ENCODE measurements at regions not wholly inside any gene's neighbourhood (a gene's known extent, or its start where the extent isn't known, plus 50 kb on each side); places are given as distances from the start of the nearest gene placed in this dataset.

- CTCF ChIA-PET: no interaction called here
Measured at GRCh38 chr4:151960449-151961230, 199.8 kb upstream of the GATB start.

GRCh38 chr4:151957153-151957552, 196.3 kb upstream of the GATB start:
- CTCF ChIA-PET: no interaction called here
- DNase-seq (ENCODE audit: low spot score): no peak
- H3K27ac ChIP-seq: no peak overlapping the region
- POLR2A ChIA-PET (ENCODE audit: low non-redundant PET): no interaction called here
- TF ChIP-seq CTCF (conservative IDR thresholded peaks at IDR 0.05; ENCODE audit: low read depth): no peak

More at GRCh38 chr4:151960449-151961230, 199.8 kb upstream of the GATB start:
- no peak for DNase-seq (ENCODE audit: low spot score)
- H3K27ac ChIP-seq: no peak overlapping the region
- POLR2A ChIA-PET (ENCODE audit: low non-redundant PET): no interaction called here
- TF ChIP-seq CTCF (conservative IDR thresholded peaks at IDR 0.05; ENCODE audit: low read depth): no peak

- H3K27ac ChIP-seq: no peak overlapping the region
- POLR2A ChIA-PET (ENCODE audit: low non-redundant PET): no interaction called here
- no peak for DNase-seq (ENCODE audit: low spot score)
- no peak for TF ChIP-seq CTCF (conservative IDR thresholded peaks at IDR 0.05; ENCODE audit: low read depth)
- CTCF ChIA-PET: interaction anchor here (0.7 kb wide), 1 partner anchor 431 kb away, joined by 3 read pairs; no protein-coding TSS in a partner anchor
Measured at GRCh38 chr4:151955721-151956380, 195.0 kb upstream of the GATB start.

GRCh38 chr4:151953795-151954372, 193.1 kb upstream of the GATB start:
- H3K27ac ChIP-seq: no peak overlapping the region
- POLR2A ChIA-PET (ENCODE audit: low non-redundant PET): no interaction called here
- no peak for DNase-seq (ENCODE audit: low spot score)
- no peak for TF ChIP-seq CTCF (conservative IDR thresholded peaks at IDR 0.05; ENCODE audit: low read depth)
- CTCF ChIA-PET: no interaction called here

GRCh38 chr4:151953312-151953711, 192.5 kb upstream of the GATB start:
- no peak for TF ChIP-seq CTCF (conservative IDR thresholded peaks at IDR 0.05; ENCODE audit: low read depth)
- ChIA-PET POLR2A (ENCODE audit: low non-redundant PET) (no interaction called here), CTCF (no interaction called here)
- DNase-seq (ENCODE audit: low spot score): no peak
- H3K27ac ChIP-seq: no peak overlapping the region

- ChIA-PET POLR2A (ENCODE audit: low non-redundant PET) (no interaction called here), CTCF (no interaction called here)
- no peak for DNase-seq (ENCODE audit: low spot score)
- TF ChIP-seq CTCF (conservative IDR thresholded peaks at IDR 0.05; ENCODE audit: low read depth): no peak
- no peak overlapping the region for H3K27ac ChIP-seq
Measured at GRCh38 chr4:151952711-151953254, 192.0 kb upstream of the GATB start.
